GM06990 (cell line): ENCODE measurements at regions not wholly inside any gene's neighbourhood (a gene's known extent, or its start where the extent isn't known, plus 50 kb on each side); places are given as distances from the start of the nearest gene placed in this dataset.
"Not testable (repeated sequence)": the region's sequence is repeated elsewhere in the genome, so short reads cannot be mapped to it uniquely, and the experiment has no call there.

Experiments used
- DNase-seq: peaks from one replicate; pipeline ENCODE4 v3.0.0-alpha.2; 2011; ENCODE audit not compliant: insufficient read length; ENCODE audit errors: extremely low read depth
- H3K27me3 ChIP-seq: replicated peaks from 2 replicates; pipeline ENCODE4 v1.6.0; 2011; ENCODE audit warnings: low read length; ENCODE audit not compliant: control insufficient read depth, insufficient read depth
- H3K36me3 ChIP-seq: 2 replicates; pipeline ENCODE4 v1.5.1; 2011; ENCODE audit warnings: low read length; ENCODE audit not compliant: control insufficient read depth, insufficient read depth
- H3K4me3 ChIP-seq: replicated peaks from 2 replicates; pipeline ENCODE4 v1.5.1; 2011; ENCODE audit warnings: low read depth, mild to moderate bottlenecking, control low read depth, low read length
- CTCF ChIP-seq: IDR thresholded peaks from 2 replicates; pipeline ENCODE4 v1.5.1; 2011; ENCODE audit warnings: low read length, control low read depth, mild to moderate bottlenecking, inconsistent platforms; ENCODE audit not compliant: insufficient read depth, poor library complexity, severe bottlenecking

GRCh38 chr12:59314209-59314608 is 281.6 kb upstream of the SLC16A7 start:
- H3K4me3 ChIP-seq = no peak overlapping the region
- no peak for DNase-seq
- no peaks in the 10 kb centered on the region for H3K27me3 ChIP-seq
- TF ChIP-seq CTCF = no peak
- no peaks in the 10 kb centered on the region for H3K36me3 ChIP-seq

DNA sequence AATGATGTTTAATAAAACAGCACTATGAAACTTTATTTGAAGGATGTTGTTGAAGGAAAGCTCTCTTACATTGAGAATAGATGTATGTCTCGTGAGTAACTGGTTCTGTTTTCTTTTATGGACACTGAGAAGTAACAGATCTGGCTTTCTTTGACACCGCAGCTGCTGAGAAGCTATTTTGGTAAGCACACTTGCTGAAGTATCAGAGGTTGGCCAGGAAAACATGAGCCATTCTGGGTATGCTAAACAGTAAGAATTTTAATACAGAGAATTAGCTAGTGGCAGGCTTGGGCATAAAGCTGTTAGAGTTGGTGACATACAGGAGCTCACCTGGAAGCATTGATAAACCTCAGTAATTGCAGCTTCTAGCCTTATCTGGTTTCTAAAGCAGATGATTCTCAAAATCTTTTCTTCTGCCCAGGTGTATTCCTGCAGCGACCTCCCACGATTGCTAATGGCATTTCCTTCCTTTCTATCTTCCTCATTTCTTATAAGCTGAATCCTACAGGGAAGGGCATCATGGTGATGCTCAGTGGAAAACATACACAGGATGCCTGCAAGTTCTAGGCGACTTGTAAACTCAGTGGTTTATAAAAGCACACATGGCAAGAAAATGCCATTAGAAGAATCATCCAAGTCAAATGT is 291.6 kb upstream of the SLC16A7 start:
- H3K27me3 ChIP-seq = no peaks in the 10 kb centered on the region
- DNase-seq = no peak
- H3K36me3 ChIP-seq = no peaks in the 10 kb centered on the region
- H3K4me3 ChIP-seq = no peak overlapping the region
- no peak for TF ChIP-seq CTCF

DNA sequence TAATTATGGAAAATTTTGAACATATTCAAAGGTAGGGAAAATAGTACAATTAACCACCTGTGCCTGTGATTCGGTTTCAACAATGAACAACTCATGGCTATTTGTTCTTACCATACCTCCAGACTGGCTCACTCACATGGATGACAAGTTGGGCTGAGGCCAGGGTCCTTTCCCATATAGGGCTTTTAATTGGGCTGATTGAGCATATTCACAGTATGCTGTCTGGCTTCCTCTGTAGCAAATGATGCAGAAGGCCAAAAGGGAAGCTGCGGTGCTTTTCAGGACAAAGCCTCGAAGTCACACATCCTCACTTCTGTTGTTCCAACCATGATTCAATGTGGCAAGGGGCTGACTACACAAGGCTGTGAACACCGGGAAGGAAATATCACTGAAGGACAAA is 297.5 kb upstream of the SLC16A7 start:
- Histone ChIP-seq H3K27me3 (no peaks in the 10 kb centered on the region), H3K36me3 (no peaks in the 10 kb centered on the region), H3K4me3 (no peak overlapping the region)
- DNase-seq = no peak
- TF ChIP-seq CTCF = no peak

- Histone ChIP-seq H3K27me3 (no peaks in the 10 kb centered on the region), H3K4me3 (no peak overlapping the region)
- TF ChIP-seq CTCF = no peak
Observed at GRCh38 chr12:59294221-59294620, 301.6 kb upstream of the SLC16A7 start.

GRCh38 chr12:59282999-59283398 is 312.8 kb upstream of the SLC16A7 start:
- no peaks in the 10 kb centered on the region for H3K36me3 ChIP-seq
- TF ChIP-seq CTCF = no peak
- H3K4me3 ChIP-seq = no peak overlapping the region
- H3K27me3 ChIP-seq = no peaks in the 10 kb centered on the region
- DNase-seq = no peak

More at GRCh38 chr12:59294221-59294620, 301.6 kb upstream of the SLC16A7 start:
- no peak for DNase-seq
- no peaks in the 10 kb centered on the region for H3K36me3 ChIP-seq

DNA sequence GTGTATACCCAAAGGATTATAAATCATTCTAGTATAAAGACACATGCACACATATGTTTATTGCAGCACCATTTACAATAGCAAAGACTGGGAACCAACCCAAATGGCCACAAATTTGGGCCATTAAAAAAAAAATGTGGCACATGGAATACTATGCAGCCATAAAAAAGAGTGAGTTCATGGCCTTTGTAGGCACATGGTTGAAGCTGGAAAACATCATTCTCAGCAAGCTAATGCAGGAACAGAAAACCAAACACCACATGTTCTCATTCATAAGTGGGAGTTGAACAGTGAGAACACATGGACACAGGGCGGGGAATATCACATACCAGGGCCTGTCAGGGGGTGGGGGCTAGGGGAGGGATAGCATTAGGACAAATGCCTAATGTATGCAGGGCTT is 322.3 kb upstream of the SLC16A7 start:
- DNase-seq, H3K36me3 ChIP-seq, H3K27me3 ChIP-seq, H3K4me3 ChIP-seq: not testable (repeated sequence)
